ENCODE measurements at regions not wholly inside any gene's neighbourhood (a gene's known extent, or its start where the extent isn't known, plus 50 kb on each side); places are given as distances from the start of the nearest gene placed in this dataset.

DNA sequence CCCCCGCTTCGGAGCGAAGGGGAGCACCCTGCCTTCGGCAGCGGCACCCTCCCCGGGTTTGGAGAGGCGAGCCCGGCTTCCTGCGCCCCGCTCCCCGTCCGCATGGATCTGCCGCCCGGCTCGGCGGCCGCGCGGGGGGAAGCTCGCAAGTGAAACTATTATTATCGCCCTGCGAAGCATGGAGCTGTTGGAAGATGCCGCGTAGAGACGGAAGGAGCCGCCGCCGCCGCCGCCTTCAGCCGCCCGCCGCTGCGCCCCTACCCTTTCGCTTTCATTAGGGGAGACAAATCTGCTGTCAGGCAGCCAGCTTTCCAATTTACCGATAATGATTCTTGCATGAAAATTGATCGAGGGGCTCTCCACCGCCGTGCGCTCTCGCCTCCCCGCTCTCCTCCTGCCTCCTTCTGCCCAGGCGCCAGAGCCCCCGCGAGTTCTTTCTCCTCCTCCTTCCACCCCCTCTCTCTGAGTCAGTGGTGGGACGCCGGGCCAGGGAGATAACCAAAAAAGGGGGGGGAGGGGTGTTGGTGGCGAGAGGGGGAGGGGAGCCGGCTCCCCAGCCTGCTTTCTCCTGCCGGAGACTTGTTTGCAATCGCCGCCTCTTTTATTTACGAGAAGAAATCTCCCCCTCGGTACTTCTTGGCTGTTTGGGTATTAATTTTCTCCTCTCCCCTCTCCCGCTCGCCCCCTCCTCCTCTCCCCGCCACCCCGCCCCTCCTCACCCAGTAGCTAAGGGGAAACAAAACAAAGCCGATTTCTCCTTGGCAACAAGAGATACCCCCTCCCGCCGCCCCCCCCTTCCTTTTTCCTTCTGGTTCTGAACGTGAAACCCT is 58.0 kb upstream of the GSE1 start:
- TF ChIP-seq, protein P1, sequence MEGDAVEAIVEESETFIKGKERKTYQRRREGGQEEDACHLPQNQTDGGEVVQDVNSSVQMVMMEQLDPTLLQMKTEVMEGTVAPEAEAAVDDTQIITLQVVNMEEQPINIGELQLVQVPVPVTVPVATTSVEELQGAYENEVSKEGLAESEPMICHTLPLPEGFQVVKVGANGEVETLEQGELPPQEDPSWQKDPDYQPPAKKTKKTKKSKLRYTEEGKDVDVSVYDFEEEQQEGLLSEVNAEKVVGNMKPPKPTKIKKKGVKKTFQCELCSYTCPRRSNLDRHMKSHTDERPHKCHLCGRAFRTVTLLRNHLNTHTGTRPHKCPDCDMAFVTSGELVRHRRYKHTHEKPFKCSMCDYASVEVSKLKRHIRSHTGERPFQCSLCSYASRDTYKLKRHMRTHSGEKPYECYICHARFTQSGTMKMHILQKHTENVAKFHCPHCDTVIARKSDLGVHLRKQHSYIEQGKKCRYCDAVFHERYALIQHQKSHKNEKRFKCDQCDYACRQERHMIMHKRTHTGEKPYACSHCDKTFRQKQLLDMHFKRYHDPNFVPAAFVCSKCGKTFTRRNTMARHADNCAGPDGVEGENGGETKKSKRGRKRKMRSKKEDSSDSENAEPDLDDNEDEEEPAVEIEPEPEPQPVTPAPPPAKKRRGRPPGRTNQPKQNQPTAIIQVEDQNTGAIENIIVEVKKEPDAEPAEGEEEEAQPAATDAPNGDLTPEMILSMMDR (IDR thresholded peaks at IDR 0.05): no peak
- Histone ChIP-seq H4K20me1 (ENCODE audit: insufficient read depth, low read length) (peaks cover 34% of the 10 kb centered on the region), H2AFZ (ENCODE audit: insufficient read depth, low read depth, low read length, poor library complexity, severe bottlenecking) (peak overlapping the region; percentile 67), H3K4me2 (replicated peaks; ENCODE audit: extremely low read depth, low read length, poor library complexity, severe bottlenecking) (peak overlapping the region; percentile 91), H3K79me2 (ENCODE audit: insufficient read depth, low read length) (peaks cover 52% of the 10 kb centered on the region), H3K9me3 (replicated peaks in 1 of 2; ENCODE audit: control insufficient read depth in 1 of 2, insufficient read depth in 1 of 2, low read length in 2 of 2) (no peaks in the 10 kb centered on the region), H3K27ac (ENCODE audit: low read depth in 1 of 2, low read length in 2 of 2) (peak overlapping the region; percentile 95 to 98), H3K36me3 (replicated peaks in 1 of 2; ENCODE audit: control insufficient read depth in 1 of 2, insufficient read depth in 2 of 2, low read length in 2 of 2) (no peaks in the 10 kb centered on the region), H3K4me1 (ENCODE audit: control insufficient read depth in 1 of 2, insufficient read depth in 2 of 2, low read length in 2 of 2) (peaks cover 39 to 48% of the 10 kb centered on the region in 2 donors), H3K4me3 (replicated peaks in 1 of 3; ENCODE audit: low read depth in 2 of 3, low read length in 3 of 3) (peak overlapping the region; percentile 80 to 99 (median 94)), H3K9ac (ENCODE audit: insufficient read depth, low read length, poor library complexity, severe bottlenecking) (peak overlapping the region; percentile 91), H3K27me3 (ENCODE audit: control insufficient read depth in 2 of 2, insufficient read depth in 2 of 2, low read length in 2 of 2) (no peaks in the 10 kb centered on the region)
- H3K27me3 Mint-ChIP-seq (ENCODE audit: low read depth in 3 of 3): peaks cover 3 to 4% (median 3%) of the 10 kb centered on the region in 3 donors
- H3K4me1 Mint-ChIP-seq: peaks cover 46% of the 10 kb centered on the region
- peak; percentile 65 to 70 (median 67) for DNase-seq
- WGBS (ENCODE audit: insufficient coverage): 0% methylated on average over 43 of the region's 62 CpGs
- H3K4me3 Mint-ChIP-seq: peak overlapping the region; percentile 97 to 98
- H3K9me3 Mint-ChIP-seq: peaks cover 0 to 2% (median 0%) of the 10 kb centered on the region in 7 donors
- H3K27ac Mint-ChIP-seq: peak overlapping the region; percentile 95 to 99 (median 97)
- peaks cover 0 to 1% of the 10 kb centered on the region in 2 donors for H3K36me3 Mint-ChIP-seq
- intact Hi-C loops (cut with micrococcal nuclease): loop anchor here (2.0 to 10.0 kb wide), 5 partner anchors 30 to 250 kb away; partner anchors contain the start of gene GSE1 (in 1 of the 2)

DNA sequence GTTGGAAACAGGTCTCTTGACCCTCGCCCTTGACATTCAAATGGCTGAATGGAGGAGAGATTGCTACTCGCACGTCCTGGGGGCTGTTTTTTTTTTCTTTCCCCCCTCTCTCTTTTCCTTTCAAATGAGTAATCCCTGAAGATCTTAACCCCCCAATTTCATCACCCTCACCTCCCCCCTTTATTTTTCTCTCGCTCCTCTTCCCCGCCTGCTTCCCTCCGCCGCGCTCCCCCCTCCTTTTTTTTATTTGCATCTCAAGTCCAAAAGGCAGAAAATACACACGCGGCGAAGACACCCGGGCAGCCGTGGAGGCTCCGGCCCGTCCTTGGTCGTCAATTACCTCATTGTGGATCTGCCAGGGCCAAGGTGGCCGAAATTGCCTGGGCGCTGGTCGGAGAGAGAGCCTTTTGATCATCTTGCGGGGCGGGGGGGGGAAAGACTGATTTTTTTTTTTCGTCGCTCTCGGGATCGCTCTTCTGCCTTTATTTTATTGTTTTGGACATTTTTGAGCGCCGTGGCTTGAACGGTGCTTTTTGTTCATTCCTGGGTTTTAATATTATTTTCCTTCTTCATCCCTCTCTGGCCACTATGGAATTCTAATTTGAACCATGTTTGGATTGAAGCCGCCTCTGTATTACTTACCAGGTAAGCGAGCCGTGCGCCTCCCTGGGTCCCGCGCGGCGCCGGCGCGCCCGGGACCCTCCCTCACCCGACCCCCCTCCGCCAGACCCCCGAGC is 57.2 kb upstream of the GSE1 start:
- peak overlapping the region; percentile 91 for H3K9ac ChIP-seq (ENCODE audit: insufficient read depth, low read length, poor library complexity, severe bottlenecking)
- H3K4me3 Mint-ChIP-seq: peak overlapping the region; percentile 97 to 98

More for the DNA sequence above, 57.2 kb upstream of the GSE1 start:
- Histone ChIP-seq H3K4me3 (replicated peaks in 1 of 3; ENCODE audit: low read depth in 2 of 3, low read length in 3 of 3) (peak overlapping the region; percentile 80 to 99 (median 94)), H3K79me2 (ENCODE audit: insufficient read depth, low read length) (peaks cover 60% of the 10 kb centered on the region), H3K4me1 (ENCODE audit: control insufficient read depth in 1 of 2, insufficient read depth in 2 of 2, low read length in 2 of 2) (peaks cover 39 to 48% of the 10 kb centered on the region in 2 donors), H3K27me3 (ENCODE audit: control insufficient read depth in 2 of 2, insufficient read depth in 2 of 2, low read length in 2 of 2) (no peaks in the 10 kb centered on the region), H2AFZ (ENCODE audit: insufficient read depth, low read depth, low read length, poor library complexity, severe bottlenecking) (peak overlapping the region; percentile 67), H3K9me3 (replicated peaks in 1 of 2; ENCODE audit: control insufficient read depth in 1 of 2, insufficient read depth in 1 of 2, low read length in 2 of 2) (no peaks in the 10 kb centered on the region), H4K20me1 (ENCODE audit: insufficient read depth, low read length) (peaks cover 42% of the 10 kb centered on the region), H3K27ac (ENCODE audit: low read depth in 1 of 2, low read length in 2 of 2) (peak overlapping the region; percentile 95 to 98), H3K4me2 (replicated peaks; ENCODE audit: extremely low read depth, low read length, poor library complexity, severe bottlenecking) (peak overlapping the region; percentile 91), H3K36me3 (replicated peaks in 1 of 2; ENCODE audit: control insufficient read depth in 1 of 2, insufficient read depth in 2 of 2, low read length in 2 of 2) (no peaks in the 10 kb centered on the region)
- peak in 2 of 3 donors; percentile 34 to 52 for DNase-seq
- H3K27me3 Mint-ChIP-seq (ENCODE audit: low read depth in 3 of 3): peaks cover 2 to 4% (median 3%) of the 10 kb centered on the region in 3 donors
- TF ChIP-seq, protein P1 (IDR thresholded peaks at IDR 0.05): no peak
- H3K9me3 Mint-ChIP-seq: peaks cover 0 to 2% (median 0%) of the 10 kb centered on the region in 7 donors
- H3K27ac Mint-ChIP-seq: peak overlapping the region; percentile 95 to 99 (median 97)
- peaks cover 51% of the 10 kb centered on the region for H3K4me1 Mint-ChIP-seq
- intact Hi-C loops (cut with micrococcal nuclease): loop anchor here (2.0 to 10.0 kb wide), 6 partner anchors 15 to 251 kb away; partner anchors contain the start of gene GSE1 (in 1 of the 2)
- WGBS (ENCODE audit: insufficient coverage): 0% methylated on average over 22 of the region's 43 CpGs
- peaks cover 7 to 8% of the 10 kb centered on the region in 2 donors for H3K36me3 Mint-ChIP-seq

All from CD14-positive monocyte (primary cell).